Fibroblast of peridontal ligament (primary cell): ENCODE measurements at regions not wholly inside any gene's neighbourhood (a gene's known extent, or its start where the extent isn't known, plus 50 kb on each side); places are given as distances from the start of the nearest gene placed in this dataset.

Experiments
- DNase-seq: peaks from one replicate; pipeline ENCODE4 v3.0.0-alpha.2; 2010; ENCODE audit errors: extremely low read depth

DNA sequence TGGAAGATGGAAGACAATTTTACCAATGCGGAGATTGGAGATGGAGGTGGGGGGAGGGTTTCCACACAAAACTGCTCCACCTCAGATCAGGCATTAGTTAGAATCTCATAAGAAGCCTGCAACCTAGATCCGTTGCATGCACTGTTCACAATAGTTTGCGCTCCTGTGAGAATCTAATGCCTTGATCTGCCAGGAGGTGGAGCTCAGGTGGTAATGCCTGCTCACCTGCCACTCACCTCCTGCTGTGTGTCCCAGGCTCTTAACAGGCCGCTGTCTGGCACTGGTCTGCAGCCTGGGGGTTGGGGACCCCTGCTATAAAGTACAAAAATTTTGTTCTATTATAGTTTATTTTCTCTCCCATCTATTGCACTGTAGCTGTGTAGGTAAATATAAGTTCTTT, 84.9 kb upstream of the FOXG1 start:
- no peak for DNase-seq

DNA sequence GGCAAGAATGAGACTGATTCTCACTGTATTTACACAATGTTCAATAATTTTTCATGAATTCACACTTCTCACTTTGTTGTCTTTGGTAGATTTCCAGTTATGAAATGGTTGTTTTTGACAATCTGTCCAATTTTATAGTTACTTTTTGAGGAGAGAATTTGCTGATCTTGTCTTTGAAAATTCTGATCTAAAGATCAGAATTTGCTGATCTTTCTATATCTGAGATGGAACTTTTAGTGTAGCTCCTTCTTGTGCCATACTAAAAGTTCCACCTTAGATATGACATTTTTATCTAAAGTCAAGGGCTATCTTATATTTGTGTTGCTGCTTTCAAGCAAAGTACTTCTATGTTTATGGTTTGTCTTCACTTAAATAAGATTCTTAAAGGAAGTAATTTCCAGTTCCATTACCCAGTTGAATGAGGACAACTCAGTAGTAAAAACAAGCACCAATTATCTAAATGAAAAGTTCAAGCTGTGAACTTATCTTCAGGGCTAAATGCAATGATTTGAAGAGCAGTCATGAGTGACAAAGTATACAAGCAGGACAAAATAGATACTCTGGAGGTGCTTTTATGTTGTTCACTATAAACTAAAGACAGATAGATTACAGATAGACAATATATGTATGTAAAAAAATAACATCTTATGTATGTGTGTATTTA, 76.4 kb upstream of the FOXG1 start:
- DNase-seq, result no peak

DNA sequence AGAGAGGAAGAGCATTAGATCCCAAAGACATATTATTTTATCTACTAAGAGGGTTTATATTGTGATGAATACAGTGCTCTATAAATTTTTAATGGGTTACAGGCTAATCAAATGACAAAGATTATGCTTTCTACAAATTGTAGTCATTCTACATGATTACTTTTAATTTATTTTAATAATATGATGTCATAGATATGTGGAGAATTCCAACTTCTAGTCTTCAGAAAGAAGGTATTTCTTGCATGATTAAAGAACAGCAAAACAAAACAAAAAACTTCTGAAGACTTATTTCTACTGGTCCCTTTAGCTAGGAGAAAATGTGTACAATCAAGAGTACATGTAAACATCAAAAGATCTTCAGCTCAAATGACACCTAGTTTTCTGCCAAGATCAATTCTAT, 71.5 kb upstream of the FOXG1 start:
- DNase-seq, result no peak

DNA sequence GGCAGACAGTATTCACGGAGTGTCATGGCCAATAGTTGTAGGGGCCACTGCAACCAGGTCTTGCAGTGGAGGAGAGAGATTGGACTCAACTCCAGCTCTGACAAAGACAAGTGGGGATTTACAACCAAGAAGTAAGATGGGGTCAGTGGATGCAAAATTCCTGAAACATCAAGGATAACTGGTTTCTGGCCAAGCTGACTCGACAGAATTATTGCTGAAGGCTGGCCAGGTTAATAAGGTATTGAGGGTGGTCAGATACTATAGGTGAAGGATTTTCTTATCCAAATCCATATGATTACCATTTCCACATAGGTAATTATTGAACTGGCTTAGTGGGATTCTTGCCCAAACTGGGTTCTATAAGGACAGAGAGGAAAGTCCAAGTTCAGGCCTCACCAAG, 64.9 kb upstream of the FOXG1 start:
- no peak for DNase-seq

DNA sequence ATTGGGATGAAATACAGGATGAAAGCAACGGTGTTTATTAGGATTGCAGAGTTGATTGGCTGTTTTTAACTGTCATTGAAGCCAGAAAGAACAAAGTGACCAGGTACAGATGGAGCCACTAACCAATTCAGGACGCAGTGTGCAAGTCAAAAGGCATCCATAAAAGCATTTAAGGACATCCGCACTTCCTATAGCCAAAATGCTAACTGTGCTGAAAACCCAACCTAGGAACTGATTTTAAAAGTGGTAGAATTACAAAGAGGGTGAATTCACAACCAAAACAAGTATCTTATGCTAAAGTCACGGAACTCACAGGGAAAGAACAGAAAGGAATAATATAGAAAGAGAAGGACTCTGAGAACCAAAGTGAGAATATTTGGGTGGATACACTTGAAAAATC, 63.1 kb upstream of the FOXG1 start:
- DNase-seq, result no peak

DNA sequence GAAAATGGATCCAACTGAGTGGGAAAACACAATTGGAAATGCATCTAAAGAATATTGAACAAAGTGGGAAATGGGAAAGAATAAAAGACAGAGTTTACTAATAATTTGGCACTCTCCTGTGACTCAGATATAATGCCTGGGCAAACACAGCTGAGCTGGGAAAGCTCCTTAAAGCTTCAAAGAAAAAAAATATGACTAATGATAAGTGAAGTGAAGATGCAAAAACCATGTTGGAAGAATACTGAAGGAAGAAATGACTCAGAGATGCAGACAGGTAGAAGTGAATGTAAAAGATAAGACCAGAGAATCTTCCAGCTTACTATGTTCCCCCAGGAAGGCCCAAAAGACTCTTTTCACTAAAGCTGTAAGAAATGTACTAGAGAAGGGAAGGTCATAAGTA, 62.4 kb upstream of the FOXG1 start:
- DNase-seq, result no peak

DNA sequence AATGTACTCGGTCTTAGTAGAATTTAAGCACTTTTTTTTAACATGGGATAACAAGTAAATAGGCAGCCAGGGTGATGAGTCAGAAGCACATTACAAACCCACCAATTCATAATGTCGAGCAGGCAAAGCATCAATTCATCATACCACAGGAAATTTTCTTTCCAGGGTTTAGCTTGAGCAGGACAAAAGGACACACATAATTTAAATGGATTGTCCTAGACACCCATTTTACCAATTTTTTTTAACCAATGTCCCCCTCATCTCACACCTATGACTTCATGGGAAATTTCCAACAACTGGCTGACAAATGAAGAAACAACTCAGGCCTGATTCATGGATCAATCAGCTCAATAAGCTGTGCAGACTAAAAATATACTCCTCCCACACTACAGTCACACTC, 58.8 kb upstream of the FOXG1 start:
- DNase-seq, result peak; percentile 75

DNA sequence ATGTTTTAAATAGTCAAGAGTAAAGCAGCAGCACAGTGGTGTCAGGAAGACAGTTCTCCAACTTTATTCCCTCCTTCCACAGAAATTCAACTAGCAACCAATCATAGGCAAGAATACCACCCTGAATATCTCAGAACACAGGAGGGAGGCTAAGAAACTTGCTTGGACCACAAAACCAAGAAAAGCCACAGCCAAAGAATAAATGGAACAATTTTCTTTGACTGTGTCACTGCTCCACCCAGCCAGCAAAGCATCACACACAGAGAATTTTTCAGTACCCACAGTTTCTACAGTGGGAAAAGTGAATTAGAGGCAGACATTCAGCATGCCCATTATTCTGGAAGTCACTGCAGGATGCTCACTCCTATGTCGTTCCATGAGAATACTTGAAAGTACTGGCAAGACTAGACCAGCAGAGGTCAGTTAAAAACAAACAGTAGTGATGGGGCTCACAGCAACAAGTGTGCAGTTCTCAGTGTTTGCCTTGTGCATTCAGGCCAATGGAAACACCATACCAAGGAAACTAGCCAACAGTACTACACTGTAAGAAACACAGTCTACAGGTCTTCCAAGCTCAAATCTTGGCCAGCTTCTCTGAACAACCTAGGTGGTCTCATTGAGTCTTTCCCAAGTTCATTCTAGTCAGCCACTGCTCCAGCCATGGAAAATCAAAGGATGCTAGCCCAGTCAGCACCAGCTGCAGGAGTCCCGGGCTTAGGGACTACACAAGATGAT, 56.8 kb upstream of the FOXG1 start:
- DNase-seq, result no peak
